Right lobe of liver (tissue), 4 donors: ENCODE measurements at regions not wholly inside any gene's neighbourhood (a gene's known extent, or its start where the extent isn't known, plus 50 kb on each side); places are given as distances from the start of the nearest gene placed in this dataset.

ENCODE experiments used
- CTCF ChIP-seq, 4 donors: fragments of 200-600 bp in 3 of 4; fragments of 450-650 bp in 1 of 4; IDR thresholded peaks; one replicate each; pipeline versions ENCODE4 v1.5.1 to v1.8.0; 2016 to 2022; ENCODE audit warnings: antibody characterized with exemption in 4 of 4, mild to moderate bottlenecking in 2 of 4
- POLR2A ChIP-seq: fragments of 450-650 bp; IDR thresholded peaks from one replicate; pipeline ENCODE4 v1.6.1; 2017; ENCODE audit warnings: antibody characterized with exemption, mild to moderate bottlenecking
- donor health status: DM: no; HTN: no; CAD: no.
- donor health status: DM: no; HTN: no; CAD: no.
- donor health status: DM: no; HTN: yes; CAD: no.

- TF ChIP-seq CTCF (IDR thresholded peaks at IDR 0.05) (no peak), POLR2A (no peak)
Measured at GRCh38 chr1:208935517-208936187, 647.9 kb upstream of the CAMK1G start.
